ENCODE measurements at regions not wholly inside any gene's neighbourhood (a gene's known extent, or its start where the extent isn't known, plus 50 kb on each side); places are given as distances from the start of the nearest gene placed in this dataset.

- no peak overlapping the region for H3K9ac ChIP-seq (ENCODE audit: low read depth, low read length)
- no peaks in the 10 kb centered on the region for H3K9me3 ChIP-seq (ENCODE audit: control insufficient read depth, insufficient read depth, low read length)
- H3K4me1 ChIP-seq (ENCODE audit: insufficient read depth, low read length): no peaks in the 10 kb centered on the region
- H3K36me3 ChIP-seq (ENCODE audit: insufficient read depth, low read length): no peaks in the 10 kb centered on the region
Observed at GRCh38 chr4:179872755-179873154, 2370.4 kb upstream of the TENM3 start.

- no peaks in the 10 kb centered on the region for H3K9me3 ChIP-seq (ENCODE audit: control insufficient read depth, insufficient read depth, low read length)
Observed at GRCh38 chr4:179880756-179881155, 2362.4 kb upstream of the TENM3 start.

GRCh38 chr4:179894066-179894778 lies 2349.0 kb upstream of the TENM3 start:
- no peaks in the 10 kb centered on the region for H3K36me3 ChIP-seq (ENCODE audit: insufficient read depth, low read length)
- no peaks in the 10 kb centered on the region for H3K9me3 ChIP-seq (ENCODE audit: control insufficient read depth, insufficient read depth, low read length)
- H3K4me1 ChIP-seq (ENCODE audit: insufficient read depth, low read length): no peaks in the 10 kb centered on the region
- H3K9ac ChIP-seq (ENCODE audit: low read depth, low read length): no peak overlapping the region

More at GRCh38 chr4:179880756-179881155, 2362.4 kb upstream of the TENM3 start:
- no peak overlapping the region for H3K9ac ChIP-seq (ENCODE audit: low read depth, low read length)
- H3K36me3 ChIP-seq (ENCODE audit: insufficient read depth, low read length): no peaks in the 10 kb centered on the region
- H3K4me1 ChIP-seq (ENCODE audit: insufficient read depth, low read length): no peaks in the 10 kb centered on the region

- Histone ChIP-seq H3K4me1 (ENCODE audit: insufficient read depth, low read length) (no peaks in the 10 kb centered on the region), H3K36me3 (ENCODE audit: insufficient read depth, low read length) (no peaks in the 10 kb centered on the region)
Observed at GRCh38 chr4:179919587-179919986, 2323.6 kb upstream of the TENM3 start.

GRCh38 chr4:179927473-179927872 lies 2315.7 kb upstream of the TENM3 start:
- Histone ChIP-seq H3K9ac (ENCODE audit: low read depth, low read length) (no peak overlapping the region), H3K36me3 (ENCODE audit: insufficient read depth, low read length) (no peaks in the 10 kb centered on the region), H3K9me3 (ENCODE audit: control insufficient read depth, insufficient read depth, low read length) (no peaks in the 10 kb centered on the region), H3K4me1 (ENCODE audit: insufficient read depth, low read length) (no peaks in the 10 kb centered on the region)

More at GRCh38 chr4:179919587-179919986, 2323.6 kb upstream of the TENM3 start:
- Histone ChIP-seq H3K9me3 (ENCODE audit: control insufficient read depth, insufficient read depth, low read length) (no peaks in the 10 kb centered on the region), H3K9ac (ENCODE audit: low read depth, low read length) (no peak overlapping the region)

GRCh38 chr4:179941911-179942310 lies 2301.3 kb upstream of the TENM3 start:
- Histone ChIP-seq H3K9me3 (ENCODE audit: control insufficient read depth, insufficient read depth, low read length) (0 out of 2 replicates have a peak, but pooled peaks cover 3% of the 10 kb centered on the region), H3K4me1 (ENCODE audit: insufficient read depth, low read length) (no peaks in the 10 kb centered on the region), H3K36me3 (ENCODE audit: insufficient read depth, low read length) (no peaks in the 10 kb centered on the region), H3K9ac (ENCODE audit: low read depth, low read length) (no peak overlapping the region)

GRCh38 chr4:179976777-179977176 lies 2266.4 kb upstream of the TENM3 start:
- Histone ChIP-seq H3K9ac (ENCODE audit: low read depth, low read length) (no peak overlapping the region), H3K36me3 (ENCODE audit: insufficient read depth, low read length) (no peaks in the 10 kb centered on the region), H3K9me3 (ENCODE audit: control insufficient read depth, insufficient read depth, low read length) (no peaks in the 10 kb centered on the region), H3K4me1 (ENCODE audit: insufficient read depth, low read length) (no peaks in the 10 kb centered on the region)

- Histone ChIP-seq H3K36me3 (ENCODE audit: insufficient read depth, low read length) (no peaks in the 10 kb centered on the region), H3K4me1 (ENCODE audit: insufficient read depth, low read length) (no peaks in the 10 kb centered on the region), H3K9me3 (ENCODE audit: control insufficient read depth, insufficient read depth, low read length) (no peaks in the 10 kb centered on the region), H3K9ac (ENCODE audit: low read depth, low read length) (no peak overlapping the region)
Observed at GRCh38 chr4:179977378-179977777, 2265.8 kb upstream of the TENM3 start.

GRCh38 chr4:179981161-179981560 lies 2262.0 kb upstream of the TENM3 start:
- Histone ChIP-seq H3K9me3 (ENCODE audit: control insufficient read depth, insufficient read depth, low read length) (no peaks in the 10 kb centered on the region), H3K36me3 (ENCODE audit: insufficient read depth, low read length) (no peaks in the 10 kb centered on the region)

GRCh38 chr4:179989975-179990374 lies 2253.2 kb upstream of the TENM3 start:
- H3K9me3 ChIP-seq (ENCODE audit: control insufficient read depth, insufficient read depth, low read length): no peaks in the 10 kb centered on the region
- H3K36me3 ChIP-seq (ENCODE audit: insufficient read depth, low read length): no peaks in the 10 kb centered on the region
- no peaks in the 10 kb centered on the region for H3K4me1 ChIP-seq (ENCODE audit: insufficient read depth, low read length)
- no peak overlapping the region for H3K9ac ChIP-seq (ENCODE audit: low read depth, low read length)

More at GRCh38 chr4:179981161-179981560, 2262.0 kb upstream of the TENM3 start:
- Histone ChIP-seq H3K4me1 (ENCODE audit: insufficient read depth, low read length) (no peaks in the 10 kb centered on the region), H3K9ac (ENCODE audit: low read depth, low read length) (no peak overlapping the region)

GRCh38 chr4:180009316-180009715 lies 2233.9 kb upstream of the TENM3 start:
- H3K9me3 ChIP-seq (ENCODE audit: control insufficient read depth, insufficient read depth, low read length): no peaks in the 10 kb centered on the region
- H3K4me1 ChIP-seq (ENCODE audit: insufficient read depth, low read length): no peaks in the 10 kb centered on the region
- H3K9ac ChIP-seq (ENCODE audit: low read depth, low read length): no peak overlapping the region
- no peaks in the 10 kb centered on the region for H3K36me3 ChIP-seq (ENCODE audit: insufficient read depth, low read length)

- Histone ChIP-seq H3K9ac (ENCODE audit: low read depth, low read length) (no peak overlapping the region), H3K9me3 (ENCODE audit: control insufficient read depth, insufficient read depth, low read length) (no peaks in the 10 kb centered on the region), H3K4me1 (ENCODE audit: insufficient read depth, low read length) (no peaks in the 10 kb centered on the region), H3K36me3 (ENCODE audit: insufficient read depth, low read length) (no peaks in the 10 kb centered on the region)
Observed at GRCh38 chr4:180028682-180029081, 2214.5 kb upstream of the TENM3 start.

GRCh38 chr4:180031330-180031729 lies 2211.9 kb upstream of the TENM3 start:
- H3K9me3 ChIP-seq (ENCODE audit: control insufficient read depth, insufficient read depth, low read length): no peaks in the 10 kb centered on the region
- no peaks in the 10 kb centered on the region for H3K4me1 ChIP-seq (ENCODE audit: insufficient read depth, low read length)
- H3K36me3 ChIP-seq (ENCODE audit: insufficient read depth, low read length): no peaks in the 10 kb centered on the region
- H3K9ac ChIP-seq (ENCODE audit: low read depth, low read length): no peak overlapping the region

- H3K36me3 ChIP-seq (ENCODE audit: insufficient read depth, low read length): no peaks in the 10 kb centered on the region
- no peak overlapping the region for H3K9ac ChIP-seq (ENCODE audit: low read depth, low read length)
- H3K4me1 ChIP-seq (ENCODE audit: insufficient read depth, low read length): no peaks in the 10 kb centered on the region
- no peaks in the 10 kb centered on the region for H3K9me3 ChIP-seq (ENCODE audit: control insufficient read depth, insufficient read depth, low read length)
Observed at GRCh38 chr4:180041576-180041975, 2201.6 kb upstream of the TENM3 start.

GRCh38 chr4:180052629-180053028 lies 2190.6 kb upstream of the TENM3 start:
- H3K4me1 ChIP-seq (ENCODE audit: insufficient read depth, low read length): peaks cover 5% of the 10 kb centered on the region
- no peak overlapping the region for H3K9ac ChIP-seq (ENCODE audit: low read depth, low read length)
- no peaks in the 10 kb centered on the region for H3K9me3 ChIP-seq (ENCODE audit: control insufficient read depth, insufficient read depth, low read length)
- no peaks in the 10 kb centered on the region for H3K36me3 ChIP-seq (ENCODE audit: insufficient read depth, low read length)
